ENCODE measurements at regions not wholly inside any gene's neighbourhood (a gene's known extent, or its start where the extent isn't known, plus 50 kb on each side); places are given as distances from the start of the nearest gene placed in this dataset.

- Histone ChIP-seq H3K9ac (ENCODE audit: low read length) (no peak overlapping the region), H4K20me1 (ENCODE audit: insufficient read depth) (no peaks in the 10 kb centered on the region), H3K4me2 (ENCODE audit: low read length) (no peak overlapping the region), H3K9me2 (ENCODE audit: insufficient read depth, low read length) (no peaks in the 10 kb centered on the region), H3F3A (ENCODE audit: insufficient read depth, low read length, poor library complexity, severe bottlenecking) (no peaks in the 10 kb centered on the region), H3K9me3 (ENCODE audit: low read length) (no peaks in the 10 kb centered on the region), H3K79me2 (replicated peaks; ENCODE audit: insufficient read depth, low read length) (no peaks in the 10 kb centered on the region), H3K4me3 (ENCODE audit: low read length) (no peak overlapping the region), H3K36me3 (ENCODE audit: insufficient read depth, low read length) (no peaks in the 10 kb centered on the region), H2AFZ (ENCODE audit: low read depth, low read length) (no peak overlapping the region), H3K27me3 (ENCODE audit: insufficient read depth, low read depth, low read length) (no peaks in the 10 kb centered on the region), H3K27ac (ENCODE audit: low read length) (no peak overlapping the region)
- TF ChIP-seq CTCF (IDR thresholded peaks at IDR 0.05; ENCODE audit: poor library complexity, severe bottlenecking): no peak
- no peak for TF ChIP-seq TAF1 (IDR thresholded peaks at IDR 0.05; ENCODE audit: low read depth)
- TF ChIP-seq REST (IDR thresholded peaks at IDR 0.05; ENCODE audit: borderline replicate concordance): no peak
- no peak for TF ChIP-seq EP300 (conservative IDR thresholded peaks at IDR 0.05; ENCODE audit: poor library complexity, severe bottlenecking)
- no peak for TF ChIP-seq RAD21 (conservative IDR thresholded peaks at IDR 0.05)
- no peak for TF ChIP-seq MXI1 (conservative IDR thresholded peaks at IDR 0.05; ENCODE audit: poor library complexity, severe bottlenecking)
- TF ChIP-seq EZH2 (IDR thresholded peaks at IDR 0.05; ENCODE audit: borderline replicate concordance, insufficient read depth, low read length, poor library complexity, severe bottlenecking): no peak
- no peak for TF ChIP-seq SMC3 (conservative IDR thresholded peaks at IDR 0.05; ENCODE audit: poor library complexity)
- TF ChIP-seq POLR2AphosphoS5 (IDR thresholded peaks at IDR 0.05): no peak
Measured at GRCh38 chr6:155882527-155883333, 427.1 kb upstream of the NOX3 start.

GRCh38 chr6:155881826-155882526 is 426.3 kb upstream of the NOX3 start:
- TF ChIP-seq TAF1 (IDR thresholded peaks at IDR 0.05; ENCODE audit: low read depth) (no peak), CTCF (IDR thresholded peaks at IDR 0.05; ENCODE audit: poor library complexity, severe bottlenecking) (no peak), EP300 (conservative IDR thresholded peaks at IDR 0.05; ENCODE audit: poor library complexity, severe bottlenecking) (no peak), REST (IDR thresholded peaks at IDR 0.05; ENCODE audit: borderline replicate concordance) (no peak), MXI1 (conservative IDR thresholded peaks at IDR 0.05; ENCODE audit: poor library complexity, severe bottlenecking) (no peak), SMC3 (conservative IDR thresholded peaks at IDR 0.05; ENCODE audit: poor library complexity) (no peak), POLR2AphosphoS5 (IDR thresholded peaks at IDR 0.05) (no peak), EZH2 (IDR thresholded peaks at IDR 0.05; ENCODE audit: borderline replicate concordance, insufficient read depth, low read length, poor library complexity, severe bottlenecking) (no peak), RAD21 (conservative IDR thresholded peaks at IDR 0.05) (no peak)
- no peak overlapping the region for H3K27ac ChIP-seq (ENCODE audit: low read length)
- H3K79me2 ChIP-seq (replicated peaks; ENCODE audit: insufficient read depth, low read length): no peaks in the 10 kb centered on the region
- no peak overlapping the region for H3K4me3 ChIP-seq (ENCODE audit: low read length)
- H3K9me3 ChIP-seq (ENCODE audit: low read length): no peaks in the 10 kb centered on the region
- no peak overlapping the region for H3K4me2 ChIP-seq (ENCODE audit: low read length)
- H3K9ac ChIP-seq (ENCODE audit: low read length): no peak overlapping the region
- H3K27me3 ChIP-seq (ENCODE audit: insufficient read depth, low read depth, low read length): no peaks in the 10 kb centered on the region
- H3K9me2 ChIP-seq (ENCODE audit: insufficient read depth, low read length): no peaks in the 10 kb centered on the region
- H3F3A ChIP-seq (ENCODE audit: insufficient read depth, low read length, poor library complexity, severe bottlenecking): no peaks in the 10 kb centered on the region
- H2AFZ ChIP-seq (ENCODE audit: low read depth, low read length): no peak overlapping the region
- no peaks in the 10 kb centered on the region for H4K20me1 ChIP-seq (ENCODE audit: insufficient read depth)
- no peaks in the 10 kb centered on the region for H3K36me3 ChIP-seq (ENCODE audit: insufficient read depth, low read length)

Data from neural cell (in vitro differentiated cells).